Transverse colon (tissue), 4 donors: ENCODE measurements at regions not wholly inside any gene's neighbourhood (a gene's known extent, or its start where the extent isn't known, plus 50 kb on each side); places are given as distances from the start of the nearest gene placed in this dataset.

ENCODE experiments used
- CTCF ChIP-seq, 5 experiments: fragments of 200-600 bp in 3 of 5; fragments of 450-650 bp in 2 of 5; sonication (generic) in 3 of 5; IDR thresholded peaks; 1 replicate in 2 of 5; 2 replicates in 3 of 5; pipeline ENCODE4 v1.5.1; 2016 to 2017; ENCODE audit warnings: antibody characterized with exemption in 5 of 5, inconsistent platforms in 3 of 5, mild to moderate bottlenecking in 2 of 5, moderate library complexity in 1 of 5
- EP300 ChIP-seq: sonication (generic); formaldehyde crosslinking; IDR thresholded peaks from one replicate; pipeline ENCODE4 v1.6.1; 2017; ENCODE audit warnings: antibody characterized with exemption, low read depth
- POLR2A ChIP-seq: fragments of 450-650 bp; IDR thresholded peaks from one replicate; pipeline ENCODE4 v1.6.1; 2016; ENCODE audit warnings: antibody characterized with exemption, mild to moderate bottlenecking, moderate library complexity
- POLR2AphosphoS5 ChIP-seq, 3 donors: sonication (generic); formaldehyde crosslinking; IDR thresholded peaks; one replicate each; pipeline ENCODE4 v1.6.1; 2016; ENCODE audit warnings: antibody characterized with exemption in 3 of 3

- TF ChIP-seq POLR2AphosphoS5 (IDR thresholded peaks at IDR 0.05), result no peak
- no peak for TF ChIP-seq CTCF (IDR thresholded peaks at IDR 0.05)
- TF ChIP-seq EP300, result no peak
- TF ChIP-seq POLR2A, result no peak
Measured at GRCh38 chr7:98464558-98464940, 63.7 kb upstream of the BAIAP2L1 start.
